IgD-negative memory B cell (primary cell): ENCODE measurements at regions not wholly inside any gene's neighbourhood (a gene's known extent, or its start where the extent isn't known, plus 50 kb on each side); places are given as distances from the start of the nearest gene placed in this dataset.
"Not testable (repeated sequence)": the region's sequence is repeated elsewhere in the genome, so short reads cannot be mapped to it uniquely, and the experiment has no call there.

ENCODE experiments used
- H3K27ac Mint-ChIP-seq, 3 donors: one replicate each; pipeline ENCODE4 v1.8.0; 2020 to 2022; ENCODE audit warnings: mild to moderate bottlenecking in 3 of 3, mixed read lengths in 3 of 3, moderate library complexity in 1 of 3
- H3K27me3 Mint-ChIP-seq: one replicate; pipeline ENCODE4 v1.8.0; 2021; ENCODE audit warnings: mixed read lengths
- H3K36me3 Mint-ChIP-seq: one replicate; pipeline ENCODE4 v1.8.0; 2020; ENCODE audit warnings: mild to moderate bottlenecking, mixed read lengths
- H3K4me1 Mint-ChIP-seq, 3 donors: one replicate each; pipeline ENCODE4 v1.8.0; 2020 to 2022; ENCODE audit warnings: mixed read lengths in 3 of 3, mild to moderate bottlenecking in 1 of 3
- H3K4me3 Mint-ChIP-seq, 4 donors: one replicate each; pipeline ENCODE4 v1.8.0; 2020 to 2022; ENCODE audit warnings: mild to moderate bottlenecking in 4 of 4, mixed read lengths in 4 of 4, moderate library complexity in 3 of 4
- H3K9me3 Mint-ChIP-seq, 3 donors: one replicate each; pipeline ENCODE4 v1.8.0; 2020 to 2021; ENCODE audit warnings: mixed read lengths in 3 of 3, mild to moderate bottlenecking in 1 of 3

GRCh38 chr1:17298-17697 lies 434.2 kb downstream of the OR4F29 start:
- not testable (repeated sequence) for H3K4me3 Mint-ChIP-seq, H3K27me3 Mint-ChIP-seq, H3K4me1 Mint-ChIP-seq, H3K9me3 Mint-ChIP-seq, H3K36me3 Mint-ChIP-seq, H3K27ac Mint-ChIP-seq

GRCh38 chr1:16025-16424 lies 435.5 kb downstream of the OR4F29 start:
- H3K4me1 Mint-ChIP-seq, H3K4me3 Mint-ChIP-seq, H3K36me3 Mint-ChIP-seq, H3K27ac Mint-ChIP-seq, H3K9me3 Mint-ChIP-seq, H3K27me3 Mint-ChIP-seq: not testable (repeated sequence)

- not testable (repeated sequence) for H3K36me3 Mint-ChIP-seq, H3K27ac Mint-ChIP-seq, H3K4me3 Mint-ChIP-seq, H3K27me3 Mint-ChIP-seq, H3K9me3 Mint-ChIP-seq, H3K4me1 Mint-ChIP-seq
These were observed 441.3 kb downstream of the OR4F29 start for GRCh38 chr1:9941-10717.
